ENCODE measurements at regions not wholly inside any gene's neighbourhood (a gene's known extent, or its start where the extent isn't known, plus 50 kb on each side); places are given as distances from the start of the nearest gene placed in this dataset.

GRCh38 chr14:61632401-61632800 lies 62.9 kb upstream of the HIF1A start:
- Histone ChIP-seq H3K4ac (ENCODE audit: low read depth in 1 of 2, low read length in 2 of 2) (no peak overlapping the region), H2BK15ac (ENCODE audit: low read depth, poor library complexity, severe bottlenecking) (no peak overlapping the region), H3K27ac (ENCODE audit: low read length, poor library complexity, severe bottlenecking) (no peak overlapping the region), H4K8ac (ENCODE audit: low read length) (no peak overlapping the region), H3K4me3 (ENCODE audit: insufficient read depth in 1 of 2, low read depth in 1 of 2, low read length in 2 of 2) (no peak overlapping the region), H4K91ac (ENCODE audit: low read length) (no peak overlapping the region), H3K9ac (ENCODE audit: low read length) (no peak overlapping the region), H3K18ac (ENCODE audit: low read depth in 1 of 2, low read length in 2 of 2) (no peak overlapping the region), H2BK12ac (ENCODE audit: low read length in 2 of 2) (no peak overlapping the region), H2BK5ac (ENCODE audit: low read depth, low read length, poor library complexity, severe bottlenecking) (no peak overlapping the region), H3K4me2 (ENCODE audit: low read length, poor library complexity, severe bottlenecking) (no peak overlapping the region), H3K14ac (ENCODE audit: low read length in 2 of 2) (no peak overlapping the region), H3K36me3 (ENCODE audit: control insufficient read depth in 1 of 2, insufficient read depth in 2 of 2, low read depth in 1 of 2, low read length in 2 of 2) (no peaks in the 10 kb centered on the region), H2AK5ac (ENCODE audit: low read length, severe bottlenecking) (no peak overlapping the region), H3K4me1 (ENCODE audit: control insufficient read depth, insufficient read depth, low read depth, low read length) (no peaks in the 10 kb centered on the region), H3K79me1 (replicated peaks; ENCODE audit: low read length, poor library complexity, severe bottlenecking) (no peaks in the 10 kb centered on the region), H3K9me3 (ENCODE audit: control insufficient read depth, low read length) (no peaks in the 10 kb centered on the region), H2AFZ (ENCODE audit: low read depth, low read length) (no peak overlapping the region), H3K23ac (ENCODE audit: low read length in 2 of 2) (no peak overlapping the region), H3K27me3 (ENCODE audit: control insufficient read depth in 1 of 2, insufficient read depth in 1 of 2, low read length in 2 of 2) (no peaks in the 10 kb centered on the region), H2BK120ac (ENCODE audit: low read depth, low read length) (no peak overlapping the region)
- no peak for DNase-seq
- WGBS: 95% methylated on average over 1 of the region's 3 CpGs

- Histone ChIP-seq H3K4me1 (ENCODE audit: control insufficient read depth, insufficient read depth, low read depth, low read length) (no peaks in the 10 kb centered on the region), H3K9ac (ENCODE audit: low read length) (no peak overlapping the region), H3K23ac (ENCODE audit: low read length in 2 of 2) (no peak overlapping the region), H3K9me3 (ENCODE audit: control insufficient read depth, low read length) (no peaks in the 10 kb centered on the region), H3K14ac (ENCODE audit: low read length in 2 of 2) (no peak overlapping the region), H2AFZ (ENCODE audit: low read depth, low read length) (no peak overlapping the region), H3K4me3 (ENCODE audit: insufficient read depth in 1 of 2, low read depth in 1 of 2, low read length in 2 of 2) (no peak overlapping the region), H2BK120ac (ENCODE audit: low read depth, low read length) (no peak overlapping the region), H2BK15ac (ENCODE audit: low read depth, poor library complexity, severe bottlenecking) (no peak overlapping the region), H3K18ac (ENCODE audit: low read depth in 1 of 2, low read length in 2 of 2) (no peak overlapping the region), H3K4me2 (ENCODE audit: low read length, poor library complexity, severe bottlenecking) (no peak overlapping the region), H4K91ac (ENCODE audit: low read length) (no peak overlapping the region), H3K4ac (ENCODE audit: low read depth in 1 of 2, low read length in 2 of 2) (no peak overlapping the region), H3K36me3 (ENCODE audit: control insufficient read depth in 1 of 2, insufficient read depth in 2 of 2, low read depth in 1 of 2, low read length in 2 of 2) (no peaks in the 10 kb centered on the region), H2BK5ac (ENCODE audit: low read depth, low read length, poor library complexity, severe bottlenecking) (no peak overlapping the region), H3K27me3 (ENCODE audit: control insufficient read depth in 1 of 2, insufficient read depth in 1 of 2, low read length in 2 of 2) (no peaks in the 10 kb centered on the region), H3K79me1 (replicated peaks; ENCODE audit: low read length, poor library complexity, severe bottlenecking) (no peaks in the 10 kb centered on the region), H3K27ac (ENCODE audit: low read length, poor library complexity, severe bottlenecking) (no peak overlapping the region), H4K8ac (ENCODE audit: low read length) (no peak overlapping the region), H2AK5ac (ENCODE audit: low read length, severe bottlenecking) (no peak overlapping the region), H2BK12ac (ENCODE audit: low read length in 2 of 2) (no peak overlapping the region)
- DNase-seq: no peak
- 100% methylated on average over 1 of the region's 1 CpG for WGBS
Observed at GRCh38 chr14:61632807-61633206, 62.5 kb upstream of the HIF1A start.

- Histone ChIP-seq H3K4ac (ENCODE audit: low read depth in 1 of 2, low read length in 2 of 2) (no peak overlapping the region), H3K27me3 (ENCODE audit: control insufficient read depth in 1 of 2, insufficient read depth in 1 of 2, low read length in 2 of 2) (no peaks in the 10 kb centered on the region), H3K79me1 (replicated peaks; ENCODE audit: low read length, poor library complexity, severe bottlenecking) (peaks cover 2% of the 10 kb centered on the region), H2AFZ (ENCODE audit: low read depth, low read length) (no peak overlapping the region), H3K23ac (ENCODE audit: low read length in 2 of 2) (no peak overlapping the region), H3K36me3 (ENCODE audit: control insufficient read depth in 1 of 2, insufficient read depth in 2 of 2, low read depth in 1 of 2, low read length in 2 of 2) (no peaks in the 10 kb centered on the region), H3K27ac (ENCODE audit: low read length, poor library complexity, severe bottlenecking) (no peak overlapping the region), H3K4me2 (ENCODE audit: low read length, poor library complexity, severe bottlenecking) (no peak overlapping the region), H3K4me1 (ENCODE audit: control insufficient read depth, insufficient read depth, low read depth, low read length) (no peaks in the 10 kb centered on the region), H3K18ac (ENCODE audit: low read depth in 1 of 2, low read length in 2 of 2) (no peak overlapping the region), H4K91ac (ENCODE audit: low read length) (no peak overlapping the region), H2BK15ac (ENCODE audit: low read depth, poor library complexity, severe bottlenecking) (no peak overlapping the region), H2BK120ac (ENCODE audit: low read depth, low read length) (no peak overlapping the region), H2AK5ac (ENCODE audit: low read length, severe bottlenecking) (no peak overlapping the region), H3K4me3 (ENCODE audit: insufficient read depth in 1 of 2, low read depth in 1 of 2, low read length in 2 of 2) (no peak overlapping the region), H4K8ac (ENCODE audit: low read length) (no peak overlapping the region), H3K9ac (ENCODE audit: low read length) (peak overlapping the region; percentile 11), H2BK5ac (ENCODE audit: low read depth, low read length, poor library complexity, severe bottlenecking) (no peak overlapping the region), H3K14ac (ENCODE audit: low read length in 2 of 2) (no peak overlapping the region), H3K9me3 (ENCODE audit: control insufficient read depth, low read length) (no peaks in the 10 kb centered on the region), H2BK12ac (ENCODE audit: low read length in 2 of 2) (no peak overlapping the region)
- no peak for DNase-seq
- no CpG with 5 or more reads among the region's 1 CpG for WGBS
Observed at GRCh38 chr14:61636291-61636690, 59.0 kb upstream of the HIF1A start.

- Histone ChIP-seq H3K4me1 (ENCODE audit: control insufficient read depth, insufficient read depth, low read depth, low read length) (no peaks in the 10 kb centered on the region), H2AFZ (ENCODE audit: low read depth, low read length) (no peak overlapping the region), H2BK15ac (ENCODE audit: low read depth, poor library complexity, severe bottlenecking) (no peak overlapping the region), H2BK120ac (ENCODE audit: low read depth, low read length) (no peak overlapping the region), H3K18ac (ENCODE audit: low read depth in 1 of 2, low read length in 2 of 2) (no peak overlapping the region), H2BK12ac (ENCODE audit: low read length in 2 of 2) (no peak overlapping the region), H3K23ac (ENCODE audit: low read length in 2 of 2) (no peak overlapping the region), H3K36me3 (ENCODE audit: control insufficient read depth in 1 of 2, insufficient read depth in 2 of 2, low read depth in 1 of 2, low read length in 2 of 2) (no peaks in the 10 kb centered on the region), H3K27me3 (ENCODE audit: control insufficient read depth in 1 of 2, insufficient read depth in 1 of 2, low read length in 2 of 2) (no peaks in the 10 kb centered on the region), H3K14ac (ENCODE audit: low read length in 2 of 2) (no peak overlapping the region), H2AK5ac (ENCODE audit: low read length, severe bottlenecking) (no peak overlapping the region), H3K27ac (ENCODE audit: low read length, poor library complexity, severe bottlenecking) (no peak overlapping the region), H4K91ac (ENCODE audit: low read length) (no peak overlapping the region), H4K8ac (ENCODE audit: low read length) (no peak overlapping the region), H3K4me3 (ENCODE audit: insufficient read depth in 1 of 2, low read depth in 1 of 2, low read length in 2 of 2) (no peak overlapping the region), H3K4me2 (ENCODE audit: low read length, poor library complexity, severe bottlenecking) (no peak overlapping the region), H2BK5ac (ENCODE audit: low read depth, low read length, poor library complexity, severe bottlenecking) (no peak overlapping the region), H3K79me1 (replicated peaks; ENCODE audit: low read length, poor library complexity, severe bottlenecking) (peaks cover 2% of the 10 kb centered on the region), H3K9me3 (ENCODE audit: control insufficient read depth, low read length) (no peaks in the 10 kb centered on the region), H3K9ac (ENCODE audit: low read length) (peak overlapping the region; percentile 11), H3K4ac (ENCODE audit: low read depth in 1 of 2, low read length in 2 of 2) (no peak overlapping the region)
- 94% methylated on average over 2 of the region's 3 CpGs for WGBS
- DNase-seq: no peak
Observed at GRCh38 chr14:61636779-61637178, 58.5 kb upstream of the HIF1A start.
